ENCODE measurements at regions not wholly inside any gene's neighbourhood (a gene's known extent, or its start where the extent isn't known, plus 50 kb on each side); places are given as distances from the start of the nearest gene placed in this dataset.

GRCh38 chr2:67339234-67339885 is 57.8 kb upstream of the ETAA1 start:
- no peaks in the 10 kb centered on the region for H3K36me3 ChIP-seq (ENCODE audit: control insufficient read depth in 2 of 2, insufficient read depth in 2 of 2, low read length in 2 of 2)
- H3K4me3 ChIP-seq (ENCODE audit: low read length in 2 of 2), result no peak overlapping the region
- no peaks in the 10 kb centered on the region for H3K27me3 ChIP-seq (ENCODE audit: control insufficient read depth in 2 of 2, insufficient read depth in 2 of 2, low read length in 2 of 2)
- H3K9ac ChIP-seq (ENCODE audit: low read depth in 1 of 2, low read length in 2 of 2), result no peak overlapping the region
- H3K9me3 ChIP-seq (ENCODE audit: control insufficient read depth in 2 of 2, low read length in 2 of 2), result no peaks in the 10 kb centered on the region
- H3K27ac ChIP-seq (ENCODE audit: low read depth in 2 of 2, low read length in 2 of 2), result no peak overlapping the region
- H3K4me1 ChIP-seq (ENCODE audit: control insufficient read depth in 2 of 2, insufficient read depth in 2 of 2, low read length in 2 of 2), result no peaks in the 10 kb centered on the region

DNA sequence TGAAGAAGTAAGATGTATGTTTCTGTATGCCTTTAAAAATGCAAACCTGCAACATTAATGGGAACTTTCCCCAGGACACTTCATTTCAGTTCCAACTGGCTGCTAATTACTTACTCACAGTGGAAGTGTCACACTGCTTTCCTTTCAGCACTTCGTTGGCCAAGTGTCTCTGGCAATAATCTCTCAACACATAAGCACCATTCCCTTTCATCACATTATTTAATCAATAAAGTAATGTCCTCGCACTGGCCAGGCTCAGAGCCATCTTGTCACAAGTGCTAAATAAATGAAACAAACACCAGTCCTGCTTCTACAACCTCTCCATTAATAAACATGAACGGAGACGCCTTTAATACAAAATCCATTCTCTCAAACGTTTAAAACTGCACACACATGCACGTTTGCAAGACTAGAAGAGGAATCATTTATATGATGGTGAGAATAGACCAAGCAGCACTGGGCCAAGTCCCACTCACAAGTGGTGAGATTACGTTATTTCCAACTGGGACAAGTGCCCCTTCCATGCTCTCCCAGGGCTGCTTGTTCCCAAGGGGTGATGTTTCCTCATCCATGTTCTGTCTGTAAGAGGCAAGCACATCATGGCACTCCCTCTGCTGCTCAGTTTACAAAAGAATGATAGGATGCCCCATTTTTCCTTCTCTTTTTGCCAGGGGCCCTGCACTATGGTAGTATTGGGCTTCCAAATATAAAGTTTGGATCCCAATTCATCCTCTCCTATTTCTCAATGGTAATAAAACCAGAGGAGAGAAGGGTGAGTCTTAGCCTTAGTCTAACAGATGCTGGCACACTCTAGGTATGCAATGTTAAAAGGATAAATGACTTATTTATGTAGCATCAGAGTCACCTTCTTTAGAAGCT is 56.8 kb upstream of the ETAA1 start:
- H3K9ac ChIP-seq (ENCODE audit: low read depth in 1 of 2, low read length in 2 of 2), result no peak overlapping the region
- H3K4me3 ChIP-seq (ENCODE audit: low read length in 2 of 2), result no peak overlapping the region
- H3K27me3 ChIP-seq (ENCODE audit: control insufficient read depth in 2 of 2, insufficient read depth in 2 of 2, low read length in 2 of 2), result no peaks in the 10 kb centered on the region
- no peaks in the 10 kb centered on the region for H3K36me3 ChIP-seq (ENCODE audit: control insufficient read depth in 2 of 2, insufficient read depth in 2 of 2, low read length in 2 of 2)
- H3K4me1 ChIP-seq (ENCODE audit: control insufficient read depth in 2 of 2, insufficient read depth in 2 of 2, low read length in 2 of 2), result no peaks in the 10 kb centered on the region
- no peaks in the 10 kb centered on the region for H3K9me3 ChIP-seq (ENCODE audit: control insufficient read depth in 2 of 2, low read length in 2 of 2)
- H3K27ac ChIP-seq (ENCODE audit: low read depth in 2 of 2, low read length in 2 of 2), result no peak overlapping the region

DNA sequence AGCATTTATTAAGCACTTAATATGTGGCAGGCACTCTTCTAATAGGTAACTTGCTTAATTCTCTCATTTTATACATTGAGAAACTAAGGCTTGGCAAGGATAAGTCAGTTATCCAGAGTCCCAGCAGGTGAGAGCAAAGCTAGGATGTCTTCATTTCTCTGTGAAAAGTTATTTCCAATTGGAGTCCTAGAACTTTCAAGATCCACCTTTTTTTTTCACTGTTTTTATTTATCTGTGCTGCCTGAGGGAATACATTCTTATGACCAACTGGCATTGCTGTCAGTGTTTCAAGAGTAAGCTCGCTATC is 56.2 kb upstream of the ETAA1 start:
- Histone ChIP-seq H3K4me3 (ENCODE audit: low read length in 2 of 2) (no peak overlapping the region), H3K27ac (ENCODE audit: low read depth in 2 of 2, low read length in 2 of 2) (no peak overlapping the region), H3K9me3 (ENCODE audit: control insufficient read depth in 2 of 2, low read length in 2 of 2) (no peaks in the 10 kb centered on the region), H3K27me3 (ENCODE audit: control insufficient read depth in 2 of 2, insufficient read depth in 2 of 2, low read length in 2 of 2) (no peaks in the 10 kb centered on the region), H3K9ac (ENCODE audit: low read depth in 1 of 2, low read length in 2 of 2) (no peak overlapping the region), H3K4me1 (ENCODE audit: control insufficient read depth in 2 of 2, insufficient read depth in 2 of 2, low read length in 2 of 2) (no peaks in the 10 kb centered on the region), H3K36me3 (ENCODE audit: control insufficient read depth in 2 of 2, insufficient read depth in 2 of 2, low read length in 2 of 2) (no peaks in the 10 kb centered on the region)

GRCh38 chr2:67341336-67341735 is 55.8 kb upstream of the ETAA1 start:
- Histone ChIP-seq H3K27me3 (ENCODE audit: control insufficient read depth in 2 of 2, insufficient read depth in 2 of 2, low read length in 2 of 2) (no peaks in the 10 kb centered on the region), H3K4me3 (ENCODE audit: low read length in 2 of 2) (no peak overlapping the region), H3K9ac (ENCODE audit: low read depth in 1 of 2, low read length in 2 of 2) (no peak overlapping the region), H3K4me1 (ENCODE audit: control insufficient read depth in 2 of 2, insufficient read depth in 2 of 2, low read length in 2 of 2) (no peaks in the 10 kb centered on the region), H3K9me3 (ENCODE audit: control insufficient read depth in 2 of 2, low read length in 2 of 2) (no peaks in the 10 kb centered on the region), H3K27ac (ENCODE audit: low read depth in 2 of 2, low read length in 2 of 2) (no peak overlapping the region), H3K36me3 (ENCODE audit: control insufficient read depth in 2 of 2, insufficient read depth in 2 of 2, low read length in 2 of 2) (no peaks in the 10 kb centered on the region)

DNA sequence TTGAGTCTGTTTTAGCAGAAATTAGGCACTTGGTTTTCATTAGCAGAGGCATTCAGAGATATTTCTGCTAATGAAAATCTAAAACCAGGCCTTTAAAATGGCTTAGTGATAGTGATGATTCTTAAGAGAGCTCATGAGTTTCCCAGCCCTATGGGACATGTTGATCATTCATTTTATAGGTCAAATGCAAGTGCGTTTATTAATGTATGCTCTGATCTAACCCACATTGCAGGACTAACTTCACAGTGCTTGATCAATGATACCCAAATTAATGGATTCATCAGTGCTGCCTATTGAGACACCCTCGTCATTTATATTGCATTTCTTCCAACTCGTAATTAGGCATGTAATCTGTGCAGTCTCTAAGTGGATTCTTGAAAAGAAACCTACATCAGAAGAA is 54.7 kb upstream of the ETAA1 start:
- H3K4me1 ChIP-seq (ENCODE audit: control insufficient read depth in 2 of 2, insufficient read depth in 2 of 2, low read length in 2 of 2), result no peaks in the 10 kb centered on the region
- no peak overlapping the region for H3K9ac ChIP-seq (ENCODE audit: low read depth in 1 of 2, low read length in 2 of 2)
- no peak overlapping the region for H3K4me3 ChIP-seq (ENCODE audit: low read length in 2 of 2)
- no peak overlapping the region for H3K27ac ChIP-seq (ENCODE audit: low read depth in 2 of 2, low read length in 2 of 2)
- no peaks in the 10 kb centered on the region for H3K36me3 ChIP-seq (ENCODE audit: control insufficient read depth in 2 of 2, insufficient read depth in 2 of 2, low read length in 2 of 2)
- no peaks in the 10 kb centered on the region for H3K9me3 ChIP-seq (ENCODE audit: control insufficient read depth in 2 of 2, low read length in 2 of 2)
- no peaks in the 10 kb centered on the region for H3K27me3 ChIP-seq (ENCODE audit: control insufficient read depth in 2 of 2, insufficient read depth in 2 of 2, low read length in 2 of 2)

DNA sequence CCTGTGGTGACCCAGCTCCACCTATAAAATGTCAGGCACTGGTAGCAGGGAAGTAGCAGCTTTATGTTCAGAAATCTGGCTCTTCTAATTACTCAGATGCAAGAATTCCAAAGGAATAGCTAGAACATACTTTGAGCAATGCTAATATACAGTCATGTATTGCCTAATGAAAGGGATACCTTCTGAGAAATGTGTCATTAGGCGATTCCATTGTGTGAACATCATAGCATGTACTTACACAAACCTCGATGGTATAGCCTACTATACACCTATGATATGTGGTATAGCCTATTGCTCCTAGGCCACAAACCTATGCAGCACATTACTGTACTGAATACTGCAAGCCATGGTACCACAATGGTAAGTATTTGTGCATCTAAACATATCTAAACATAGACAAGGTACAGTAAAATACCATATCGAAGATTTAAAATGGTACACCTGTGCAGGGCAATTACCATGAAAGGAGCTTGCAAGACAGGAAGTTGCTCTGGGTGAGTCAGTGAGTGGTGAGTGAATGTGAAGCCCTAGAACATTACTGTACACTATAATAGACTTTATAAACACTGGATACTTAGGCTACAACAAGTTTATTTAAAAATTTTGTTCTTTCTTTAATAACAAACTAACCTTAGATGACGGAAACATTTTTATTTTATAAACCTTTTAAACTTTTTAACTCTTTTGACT is 50.3 kb upstream of the ETAA1 start:
- Histone ChIP-seq H3K27me3 (ENCODE audit: control insufficient read depth in 2 of 2, insufficient read depth in 2 of 2, low read length in 2 of 2) (no peaks in the 10 kb centered on the region), H3K9me3 (ENCODE audit: control insufficient read depth in 2 of 2, low read length in 2 of 2) (no peaks in the 10 kb centered on the region), H3K36me3 (ENCODE audit: control insufficient read depth in 2 of 2, insufficient read depth in 2 of 2, low read length in 2 of 2) (no peaks in the 10 kb centered on the region), H3K4me3 (ENCODE audit: low read length in 2 of 2) (no peak overlapping the region), H3K9ac (ENCODE audit: low read depth in 1 of 2, low read length in 2 of 2) (no peak overlapping the region), H3K4me1 (ENCODE audit: control insufficient read depth in 2 of 2, insufficient read depth in 2 of 2, low read length in 2 of 2) (no peaks in the 10 kb centered on the region), H3K27ac (ENCODE audit: low read depth in 2 of 2, low read length in 2 of 2) (no peak overlapping the region)

Measured in mucosa of rectum (tissue), 2 donors.